ENCODE measurements at regions not wholly inside any gene's neighbourhood (a gene's known extent, or its start where the extent isn't known, plus 50 kb on each side); places are given as distances from the start of the nearest gene placed in this dataset.

- TF ChIP-seq FOXK2 (IDR thresholded peaks at IDR 0.05) (no peak), NFRKB (IDR thresholded peaks at IDR 0.05) (no peak), FOXM1 (IDR thresholded peaks at IDR 0.05; ENCODE audit: borderline replicate concordance) (no peak), ZNF384 (IDR thresholded peaks at IDR 0.05) (no peak), FOXA1 (IDR thresholded peaks at IDR 0.05) (no peak), BHLHE40 (IDR thresholded peaks at IDR 0.05; ENCODE audit: borderline replicate concordance) (no peak), HDGF (IDR thresholded peaks at IDR 0.05; ENCODE audit: borderline replicate concordance) (no peak), ELF4 (IDR thresholded peaks at IDR 0.05) (no peak), SP1 (IDR thresholded peaks at IDR 0.05) (no peak), LEF1 (IDR thresholded peaks at IDR 0.05; ENCODE audit: borderline replicate concordance) (no peak), ARNT (IDR thresholded peaks at IDR 0.05) (no peak), TARDBP (IDR thresholded peaks at IDR 0.05) (no peak), SUZ12 (IDR thresholded peaks at IDR 0.05) (no peak), PKNOX1 (IDR thresholded peaks at IDR 0.05) (no peak)
Observed at GRCh38 chr6:66336176-66336575, 629.1 kb upstream of the EYS start.
